ENCODE measurements at regions not wholly inside any gene's neighbourhood (a gene's known extent, or its start where the extent isn't known, plus 50 kb on each side); places are given as distances from the start of the nearest gene placed in this dataset.

DNA sequence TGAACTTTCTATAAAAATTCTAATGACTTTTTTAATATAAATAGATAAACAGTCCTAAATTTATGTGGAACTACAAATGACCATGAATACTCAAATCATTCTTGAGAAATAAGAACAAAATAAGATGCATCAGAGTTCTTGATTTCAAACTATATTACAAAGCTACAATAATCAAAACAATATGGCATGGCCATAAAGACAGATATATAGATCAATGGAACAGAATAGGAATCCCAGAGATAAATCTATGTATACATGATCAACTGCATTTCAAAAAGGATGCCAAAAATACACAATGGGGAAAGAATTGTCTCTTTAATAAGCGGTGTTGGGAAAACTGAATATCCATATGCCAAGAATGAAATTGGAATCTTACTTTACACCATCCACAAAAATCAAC, 98.4 kb upstream of the IL15 start:
- TF ChIP-seq, protein P1, sequence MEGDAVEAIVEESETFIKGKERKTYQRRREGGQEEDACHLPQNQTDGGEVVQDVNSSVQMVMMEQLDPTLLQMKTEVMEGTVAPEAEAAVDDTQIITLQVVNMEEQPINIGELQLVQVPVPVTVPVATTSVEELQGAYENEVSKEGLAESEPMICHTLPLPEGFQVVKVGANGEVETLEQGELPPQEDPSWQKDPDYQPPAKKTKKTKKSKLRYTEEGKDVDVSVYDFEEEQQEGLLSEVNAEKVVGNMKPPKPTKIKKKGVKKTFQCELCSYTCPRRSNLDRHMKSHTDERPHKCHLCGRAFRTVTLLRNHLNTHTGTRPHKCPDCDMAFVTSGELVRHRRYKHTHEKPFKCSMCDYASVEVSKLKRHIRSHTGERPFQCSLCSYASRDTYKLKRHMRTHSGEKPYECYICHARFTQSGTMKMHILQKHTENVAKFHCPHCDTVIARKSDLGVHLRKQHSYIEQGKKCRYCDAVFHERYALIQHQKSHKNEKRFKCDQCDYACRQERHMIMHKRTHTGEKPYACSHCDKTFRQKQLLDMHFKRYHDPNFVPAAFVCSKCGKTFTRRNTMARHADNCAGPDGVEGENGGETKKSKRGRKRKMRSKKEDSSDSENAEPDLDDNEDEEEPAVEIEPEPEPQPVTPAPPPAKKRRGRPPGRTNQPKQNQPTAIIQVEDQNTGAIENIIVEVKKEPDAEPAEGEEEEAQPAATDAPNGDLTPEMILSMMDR (IDR thresholded peaks at IDR 0.05) = no peak
- H3K4me3 ChIP-seq = no peak overlapping the region
- no peak for DNase-seq (ENCODE audit: low spot score in 2 of 2)

DNA sequence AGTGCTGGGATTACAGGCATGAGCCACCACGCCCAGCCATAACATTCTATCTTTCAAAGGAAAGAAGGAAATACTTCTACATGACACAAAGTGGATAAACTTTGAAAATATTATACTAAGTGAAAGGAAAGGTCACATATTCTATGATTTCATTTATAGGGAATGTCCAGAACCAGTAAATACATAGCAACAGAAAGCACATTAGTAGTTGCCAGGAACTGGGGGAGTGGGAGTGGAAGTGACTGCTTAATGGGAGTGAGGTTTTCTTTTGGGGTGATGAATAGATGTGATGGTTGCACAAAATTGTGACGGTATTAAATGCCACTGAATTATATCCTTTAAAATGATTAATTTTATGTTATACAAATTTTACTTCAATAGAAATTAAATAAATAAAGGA, 95.7 kb upstream of the IL15 start:
- Histone ChIP-seq H3K4me1 (peaks cover 0 to 16% of the 10 kb centered on the region in 2 donors), H3K4me3 (no peak overlapping the region), H3K27ac (no peak overlapping the region), H3K36me3 (no peaks in the 10 kb centered on the region), H3K9me3 (peaks cover 3 to 18% of the 10 kb centered on the region in 2 donors), H3K27me3 (no peaks in the 10 kb centered on the region)
- DNase-seq (ENCODE audit: low spot score in 2 of 2) = no peak
- intact Hi-C loops (cut with DNase I) = loop anchor here (5.0 kb wide), 1 partner anchor 188 kb away; no protein-coding TSS in a partner anchor
- TF ChIP-seq, protein P1 (IDR thresholded peaks at IDR 0.05) = no peak

More for the DNA sequence above, 98.4 kb upstream of the IL15 start:
- Histone ChIP-seq H3K9me3 (peaks cover 3 to 18% of the 10 kb centered on the region in 2 donors), H3K27ac (no peak overlapping the region), H3K36me3 (no peaks in the 10 kb centered on the region), H3K4me1 (peaks cover 0 to 16% of the 10 kb centered on the region in 2 donors), H3K27me3 (no peaks in the 10 kb centered on the region)
- intact Hi-C loops (cut with DNase I) = no loop called here

DNA sequence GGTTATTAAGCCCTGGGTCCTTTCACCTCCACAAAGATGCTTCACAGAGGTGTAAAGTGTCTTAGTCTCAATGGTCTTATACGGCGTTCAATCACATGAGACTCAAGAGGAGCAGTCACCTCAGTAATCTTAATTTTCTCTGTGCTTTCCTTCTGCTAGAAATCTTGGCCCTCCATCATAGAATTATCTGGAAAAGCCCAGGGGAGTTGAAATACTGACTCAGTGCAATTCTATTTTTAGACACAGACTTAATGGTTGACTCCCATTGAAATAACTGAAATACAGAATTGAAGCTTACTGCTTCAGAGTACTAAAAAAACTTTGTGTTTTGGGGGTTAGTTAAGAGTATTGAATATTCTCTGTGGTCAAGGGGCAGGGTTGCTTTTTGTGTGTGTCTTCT, 94.5 kb upstream of the IL15 start:
- Histone ChIP-seq H3K27ac (peak overlapping the region; percentile 13 to 46), H3K9me3 (peaks cover 3 to 18% of the 10 kb centered on the region in 2 donors), H3K36me3 (no peaks in the 10 kb centered on the region), H3K4me1 (peaks cover 0 to 16% of the 10 kb centered on the region in 2 donors), H3K27me3 (no peaks in the 10 kb centered on the region), H3K4me3 (no peak overlapping the region)
- TF ChIP-seq, protein P1 (IDR thresholded peaks at IDR 0.05) = no peak
- intact Hi-C loops (cut with DNase I) = loop anchor here (5.0 kb wide), 1 partner anchor 190 kb away; no protein-coding TSS in a partner anchor
- no peak for DNase-seq (ENCODE audit: low spot score in 2 of 2)

DNA sequence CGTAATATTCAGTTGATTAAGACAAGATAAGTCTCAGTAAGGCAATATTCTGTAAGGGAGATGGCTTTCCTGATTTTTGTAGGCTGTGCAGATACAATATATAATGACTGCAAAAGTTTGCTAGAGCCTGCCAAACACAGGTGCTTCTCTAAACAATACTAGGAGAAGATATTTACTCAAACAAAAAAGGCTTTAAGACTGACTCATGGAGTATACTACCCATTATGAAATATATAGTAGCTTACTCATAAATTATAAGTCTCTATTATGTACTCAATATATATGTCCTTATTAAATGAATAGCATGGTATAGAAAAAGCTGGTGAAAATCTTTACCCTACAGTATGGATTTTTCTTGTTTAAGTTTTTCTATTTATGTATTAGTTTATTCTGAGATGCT, 93.2 kb upstream of the IL15 start:
- Histone ChIP-seq H3K36me3 (no peaks in the 10 kb centered on the region), H3K27me3 (no peaks in the 10 kb centered on the region), H3K27ac (no peak overlapping the region), H3K4me1 (peaks cover 0 to 16% of the 10 kb centered on the region in 2 donors), H3K4me3 (no peak overlapping the region), H3K9me3 (peaks cover 2 to 9% of the 10 kb centered on the region in 2 donors)
- no peak for DNase-seq (ENCODE audit: low spot score in 2 of 2)
- intact Hi-C loops (cut with DNase I) = loop anchor here (5.0 kb wide), 1 partner anchor 191 kb away; no protein-coding TSS in a partner anchor
- TF ChIP-seq, protein P1 (IDR thresholded peaks at IDR 0.05) = no peak

DNA sequence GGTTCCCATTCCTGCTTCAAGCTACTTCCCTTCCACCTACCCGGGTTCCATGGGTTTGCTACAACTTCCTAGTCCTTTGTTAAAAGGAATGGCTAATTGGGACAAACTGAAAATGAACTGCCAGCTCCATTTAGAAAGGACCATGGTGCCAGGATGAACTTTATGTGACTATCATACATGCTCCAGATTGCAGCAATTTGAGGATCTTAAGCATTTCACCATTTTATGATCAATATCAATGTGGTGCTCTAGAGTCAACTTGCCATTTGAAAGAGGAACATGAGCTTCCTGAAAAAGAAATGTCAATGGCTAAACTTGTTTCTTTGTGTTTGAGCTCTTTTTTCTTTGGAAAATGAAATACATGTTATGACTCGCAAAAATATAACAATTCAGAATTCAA, 92.7 kb upstream of the IL15 start:
- Histone ChIP-seq H3K36me3 (no peaks in the 10 kb centered on the region), H3K4me1 (peaks cover 0 to 16% of the 10 kb centered on the region in 2 donors), H3K27ac (no peak overlapping the region), H3K4me3 (no peak overlapping the region), H3K27me3 (no peaks in the 10 kb centered on the region), H3K9me3 (peaks cover 0 to 4% of the 10 kb centered on the region in 2 donors)
- intact Hi-C loops (cut with DNase I) = loop anchor here (5.0 kb wide), 1 partner anchor 191 kb away; no protein-coding TSS in a partner anchor
- TF ChIP-seq, protein P1 (IDR thresholded peaks at IDR 0.05) = no peak
- no peak for DNase-seq (ENCODE audit: low spot score in 2 of 2)

DNA sequence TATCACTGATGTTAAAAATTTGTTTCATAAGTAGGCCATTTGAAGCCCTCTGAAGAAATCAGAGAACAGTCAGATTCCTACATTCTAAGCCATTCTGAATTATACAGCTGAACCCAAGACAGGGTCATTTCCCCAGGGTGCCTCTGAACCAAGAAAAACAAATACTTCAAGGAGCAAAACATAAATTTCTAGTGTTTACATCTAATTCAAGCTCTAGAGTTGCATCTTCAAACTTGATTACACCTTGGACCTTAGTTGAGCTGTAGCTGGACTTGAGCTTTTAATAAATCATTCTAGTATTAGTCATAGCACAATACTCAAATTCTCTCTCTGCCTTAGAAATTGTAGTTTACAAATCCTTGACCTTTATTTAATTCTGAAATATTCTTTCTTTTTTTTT, 87.6 kb upstream of the IL15 start:
- intact Hi-C loops (cut with DNase I) = no loop called here
- Histone ChIP-seq H3K4me1 (no peaks in the 10 kb centered on the region), H3K36me3 (no peaks in the 10 kb centered on the region), H3K4me3 (no peak overlapping the region), H3K9me3 (peaks cover 0 to 3% of the 10 kb centered on the region in 2 donors), H3K27me3 (no peaks in the 10 kb centered on the region), H3K27ac (no peak overlapping the region)
- DNase-seq (ENCODE audit: low spot score in 2 of 2) = no peak
- TF ChIP-seq, protein P1 (IDR thresholded peaks at IDR 0.05) = no peak

Data from ascending aorta (tissue), 2 donors.